Stimulated activated CD4-positive, alpha-beta T cell treated with anti-CD3 and anti-CD28 coated beads, Interleukin-2, amount 100 ng/mL, for 48 hours (primary cell): ENCODE measurements at regions not wholly inside any gene's neighbourhood (a gene's known extent, or its start where the extent isn't known, plus 50 kb on each side); places are given as distances from the start of the nearest gene placed in this dataset.
"Not testable (repeated sequence)": the region's sequence is repeated elsewhere in the genome, so short reads cannot be mapped to it uniquely, and the experiment has no call there.

Experiments used
- DNase-seq, 2 donors: peaks; one replicate each; pipeline ENCODE4 v3.0.0-alpha.2; 2020

DNA sequence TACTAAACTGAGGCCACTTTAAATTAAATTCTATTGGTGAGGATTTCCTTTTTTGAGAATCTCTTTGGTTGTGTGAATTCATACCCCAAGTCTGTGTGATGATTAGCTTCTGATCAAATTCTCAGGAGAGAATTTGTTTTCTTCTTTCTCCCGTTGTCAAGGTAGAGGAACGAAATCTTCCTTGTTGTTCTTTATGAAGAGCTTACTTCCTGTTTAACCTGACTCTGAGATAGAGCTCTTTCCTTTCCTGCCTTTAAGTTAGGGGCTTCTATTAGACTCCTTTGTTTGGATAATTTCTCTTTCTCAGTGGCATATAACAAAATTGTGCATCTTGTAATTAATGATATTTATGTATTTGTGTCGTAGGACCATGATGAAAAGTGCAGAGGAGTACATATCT is 572.1 kb downstream of the REEP3 start:
- no peak for DNase-seq

DNA sequence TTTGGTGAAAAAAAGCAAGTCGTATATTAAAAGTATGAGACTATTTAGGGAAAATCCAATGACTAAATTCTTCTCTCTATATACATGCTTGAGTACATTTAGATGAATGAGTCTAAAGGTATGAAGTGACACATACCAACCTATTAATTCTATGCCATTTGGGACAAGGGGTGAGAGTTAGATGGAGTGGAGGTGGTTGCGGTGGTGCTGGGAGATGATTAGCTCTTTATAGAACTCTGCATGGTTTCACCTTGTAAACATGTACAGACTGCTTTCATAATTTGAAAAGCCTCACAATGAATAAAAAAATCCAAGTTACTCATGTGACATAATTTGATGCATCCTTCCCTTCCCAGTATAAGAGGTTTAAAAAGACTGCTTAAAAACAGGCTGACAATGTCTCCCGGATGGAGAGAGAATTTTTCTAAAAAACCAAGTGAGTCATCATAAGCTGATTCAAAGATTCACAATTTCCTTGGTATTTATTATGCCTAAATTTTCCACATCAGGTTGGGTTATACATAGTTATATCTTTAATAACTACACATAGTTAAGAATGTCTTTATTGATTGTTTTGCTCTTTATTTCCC is 572.8 kb downstream of the REEP3 start:
- no peak for DNase-seq

DNA sequence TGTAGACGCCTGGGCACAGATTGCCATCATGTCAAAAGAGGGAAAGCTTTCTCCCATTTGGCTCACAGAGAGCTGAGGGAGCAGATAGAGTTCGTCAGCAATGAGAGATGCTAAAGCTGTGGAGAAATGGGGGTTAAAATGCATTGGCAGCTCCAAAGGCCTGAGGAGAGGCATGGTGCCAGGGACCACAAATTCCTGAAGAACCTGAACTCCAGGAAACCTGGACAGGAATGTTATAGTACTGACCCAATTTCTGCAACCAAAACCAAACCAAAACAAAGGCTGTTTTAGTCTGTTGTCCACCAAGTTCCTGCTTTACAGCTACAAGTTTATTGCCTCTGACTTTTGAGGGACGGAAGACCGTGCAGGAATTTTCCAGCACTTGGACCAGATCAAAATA is 575.7 kb downstream of the REEP3 start:
- no peak for DNase-seq

DNA sequence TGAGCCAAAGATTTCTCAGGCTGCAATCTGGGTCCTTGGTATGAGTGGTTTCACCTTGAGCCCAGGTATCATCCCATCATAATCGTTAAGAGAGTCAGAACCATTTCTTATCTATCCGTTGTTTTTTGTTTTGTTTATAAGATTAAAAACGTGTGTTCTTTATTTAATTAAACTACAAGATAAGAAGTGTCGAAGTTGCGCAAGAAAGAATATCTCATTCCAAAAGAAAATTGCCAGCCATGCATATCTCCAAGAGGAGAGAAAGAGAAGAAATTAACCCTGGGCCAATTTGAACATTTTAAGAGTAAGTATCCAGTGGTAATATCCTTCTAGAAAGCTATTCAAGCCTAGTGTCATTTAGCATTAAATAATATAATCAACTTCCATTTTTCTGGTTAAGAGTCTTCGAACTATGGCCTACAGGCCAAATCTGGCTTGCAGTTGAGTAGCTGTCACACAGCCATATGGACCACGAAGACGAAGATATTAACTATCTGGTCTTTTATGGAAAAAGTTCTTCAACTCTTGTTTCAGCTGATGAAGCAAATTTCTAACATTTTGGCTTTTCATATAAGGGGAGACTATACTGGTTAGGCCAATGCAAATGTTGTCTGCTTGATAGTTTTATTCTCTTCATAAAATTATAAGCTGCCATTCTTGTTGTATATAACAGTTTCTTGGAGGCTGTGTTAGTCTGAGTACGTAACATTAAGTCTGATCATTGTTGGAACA is 576.4 kb downstream of the REEP3 start:
- DNase-seq = no peak

DNA sequence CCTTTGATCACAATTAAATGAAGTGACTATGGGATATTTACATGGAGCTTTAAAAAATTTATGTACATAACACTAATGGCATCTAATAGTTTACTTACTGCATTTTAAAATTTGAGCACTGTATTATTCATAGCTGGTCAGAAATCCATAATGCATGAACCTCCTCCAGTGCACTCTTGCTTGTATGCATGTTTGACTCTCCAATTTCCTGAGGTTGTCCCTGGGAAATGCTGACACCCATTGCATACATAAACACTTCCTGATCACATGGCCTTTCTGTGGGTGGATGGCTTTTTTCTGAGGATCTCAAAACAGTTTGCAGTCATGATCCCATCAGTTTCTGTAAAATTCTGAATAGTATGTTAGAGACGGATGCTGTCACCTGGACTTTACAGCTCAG is 577.8 kb downstream of the REEP3 start:
- DNase-seq = no peak

DNA sequence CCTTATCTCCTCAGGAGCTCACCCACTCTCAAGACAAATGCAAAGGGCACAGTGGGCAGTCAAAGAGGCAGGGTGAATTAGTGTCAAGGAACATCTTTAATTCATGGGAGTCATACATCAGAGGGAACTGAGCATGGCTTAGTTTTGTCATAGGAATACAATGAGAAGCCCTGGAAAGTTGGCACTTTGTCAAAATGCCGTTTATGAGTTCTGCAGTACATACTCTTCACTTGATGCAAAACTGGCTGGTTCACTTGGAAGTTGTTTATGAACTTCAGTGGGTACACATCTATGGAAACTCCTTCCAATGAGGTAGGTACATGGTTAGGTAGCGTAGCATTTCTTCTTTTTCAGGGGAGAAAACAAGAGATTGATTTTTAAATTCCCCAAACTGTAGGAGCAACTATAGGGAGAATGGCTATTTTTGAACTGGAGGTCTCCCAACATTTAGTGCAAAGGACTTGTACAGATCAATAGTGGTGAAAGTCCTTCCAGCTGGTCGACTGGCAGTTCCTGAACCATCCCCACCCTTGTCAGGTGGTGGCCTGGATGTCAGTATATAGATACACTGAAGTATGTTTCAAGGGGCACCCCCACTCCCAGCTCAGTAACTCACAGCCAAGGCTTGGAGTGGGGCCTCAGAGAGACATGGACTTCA is 580.5 kb downstream of the REEP3 start:
- DNase-seq = no peak

DNA sequence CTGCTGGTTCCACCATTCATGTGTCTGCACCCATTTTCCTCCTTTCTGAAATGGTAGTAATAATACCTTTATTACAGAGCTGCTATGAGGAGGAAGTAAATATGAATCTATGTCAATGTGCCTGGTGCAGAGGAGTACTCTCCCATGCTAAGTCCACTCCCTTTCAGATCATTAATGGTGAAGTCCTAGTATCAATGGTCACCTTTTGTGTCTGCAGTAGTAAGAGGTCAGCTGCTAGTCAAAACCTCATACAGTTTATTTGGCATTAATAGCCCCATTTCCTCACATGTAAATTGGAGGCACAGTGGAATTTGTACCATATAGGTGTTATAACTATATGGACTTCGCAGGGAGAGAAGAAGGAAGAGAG is 581.0 kb downstream of the REEP3 start:
- no peak for DNase-seq

DNA sequence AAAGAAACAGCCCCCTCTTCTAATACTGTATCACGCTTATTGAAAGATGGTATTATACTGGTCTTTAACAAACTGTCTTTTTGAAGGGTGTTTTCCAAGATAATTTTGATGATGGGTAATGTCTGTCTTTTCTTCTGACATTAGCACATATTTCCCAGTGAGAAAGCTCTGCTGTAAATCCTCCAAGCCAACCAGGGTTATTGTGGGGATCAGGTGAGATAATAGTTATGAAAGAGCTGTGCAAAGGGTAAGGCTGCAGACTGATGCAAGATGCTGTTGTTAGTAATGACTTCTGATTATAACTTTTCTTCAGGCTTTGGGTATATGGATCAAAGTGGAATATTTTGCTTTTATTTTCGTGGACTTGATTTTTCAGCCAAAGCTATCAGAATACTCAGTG is 581.7 kb downstream of the REEP3 start:
- no peak for DNase-seq

DNA sequence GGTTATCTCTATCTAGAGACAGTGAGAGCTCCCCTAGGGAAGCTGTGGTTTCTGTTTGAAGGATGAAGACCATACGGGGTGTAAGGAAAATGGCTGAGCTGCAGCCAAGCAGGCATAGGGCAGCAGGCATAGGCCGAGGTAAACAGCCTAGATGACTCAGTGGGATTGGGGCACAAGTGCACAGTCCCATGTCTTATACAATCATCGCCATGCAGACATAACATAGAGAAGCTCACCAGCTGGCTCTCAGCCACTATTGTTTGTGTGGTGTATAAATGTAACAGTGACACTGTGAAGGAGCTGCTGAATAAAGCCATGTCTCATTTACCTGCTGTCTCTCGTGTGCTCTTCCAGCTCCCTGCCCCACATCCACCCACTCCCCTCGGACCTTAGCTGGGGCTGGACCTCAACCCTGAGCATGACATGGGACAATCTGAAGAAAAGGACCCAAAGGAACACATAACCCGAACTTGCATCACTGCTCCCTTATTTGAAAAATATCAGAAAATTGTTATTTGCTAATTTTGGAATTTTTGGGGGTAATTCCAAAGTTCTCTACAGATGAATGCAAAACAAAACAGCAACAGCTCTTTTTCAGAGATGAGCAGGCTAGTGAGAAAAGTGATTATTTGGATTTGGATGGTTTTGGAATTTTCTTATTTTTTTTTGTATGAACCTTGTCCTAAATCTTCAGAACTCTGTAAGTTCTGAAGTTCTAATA is 582.7 kb downstream of the REEP3 start:
- DNase-seq = no peak

DNA sequence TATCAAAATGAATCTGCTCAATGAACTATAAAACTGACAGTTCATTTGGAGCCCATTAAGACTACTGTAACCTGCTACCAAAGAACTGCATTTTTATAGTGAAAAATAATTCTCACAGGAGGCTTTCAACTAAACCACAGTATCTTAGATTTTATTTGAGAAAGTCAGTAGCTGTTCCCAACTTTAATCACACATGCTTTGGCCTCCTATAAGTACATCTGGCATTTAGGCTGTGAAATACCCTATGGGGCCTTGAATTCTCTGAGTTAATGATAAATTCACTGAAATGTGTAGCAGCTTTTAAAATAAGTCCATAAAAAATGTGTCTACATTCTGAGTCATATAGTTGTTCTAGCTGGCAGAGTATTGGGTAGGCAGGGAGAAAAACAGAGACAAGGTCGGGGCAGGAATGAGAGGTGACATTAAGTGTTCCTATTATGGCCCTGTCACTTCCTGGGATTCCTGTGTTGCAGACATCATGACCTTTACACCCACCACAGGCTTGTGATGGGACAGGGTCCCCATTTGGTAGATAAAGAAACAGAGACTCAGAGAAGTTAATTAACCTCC is 588.8 kb downstream of the REEP3 start:
- no peak for DNase-seq

DNA sequence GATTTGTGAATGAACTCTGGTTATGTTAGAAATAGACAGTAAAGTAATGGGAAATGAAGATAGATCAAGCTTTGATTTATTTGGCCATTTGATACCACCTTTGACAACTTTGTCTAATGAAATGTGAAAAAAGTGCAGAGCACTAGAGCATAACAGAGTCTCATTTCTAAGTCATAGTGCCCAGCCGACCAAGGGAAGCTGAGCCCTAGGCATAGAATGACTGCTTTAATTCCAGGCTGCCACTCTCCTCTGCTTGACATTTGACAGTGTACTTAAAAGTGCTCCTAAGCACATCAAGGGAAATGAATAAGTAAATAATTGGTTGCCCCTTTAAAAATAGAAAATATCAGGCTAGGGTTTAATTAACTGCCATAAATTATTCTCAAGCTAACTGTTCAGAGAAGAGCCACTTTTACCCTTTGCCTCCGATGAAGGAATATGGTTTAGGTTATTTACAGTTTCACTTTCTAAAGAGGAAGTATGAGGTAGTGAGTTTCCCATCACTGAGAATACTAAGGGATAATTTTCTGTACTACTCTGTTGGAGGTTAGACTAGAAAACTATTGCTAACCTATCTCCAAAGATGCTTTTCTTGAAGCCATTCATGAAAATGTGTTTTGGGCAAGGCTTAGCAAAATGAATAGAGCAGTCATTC is 591.6 kb downstream of the REEP3 start:
- no peak for DNase-seq

DNA sequence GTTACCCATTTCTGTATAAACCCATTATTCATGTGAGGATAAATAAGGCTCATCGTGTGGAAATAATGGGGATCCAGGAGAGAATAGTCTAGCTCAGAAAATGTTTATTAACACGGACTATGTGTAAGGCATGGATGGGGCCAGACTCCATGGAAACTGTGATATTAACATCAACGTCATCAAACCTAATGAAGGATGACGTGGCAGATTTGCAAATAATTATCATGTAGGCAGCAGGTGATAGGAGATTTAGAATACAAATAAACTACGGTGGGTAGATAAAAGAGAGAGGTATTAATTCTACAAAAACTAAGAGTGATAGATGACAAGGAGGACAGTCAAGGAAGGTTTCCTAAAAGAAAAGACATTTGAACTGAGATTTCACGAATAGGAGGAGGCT is 592.2 kb downstream of the REEP3 start:
- no peak for DNase-seq

DNA sequence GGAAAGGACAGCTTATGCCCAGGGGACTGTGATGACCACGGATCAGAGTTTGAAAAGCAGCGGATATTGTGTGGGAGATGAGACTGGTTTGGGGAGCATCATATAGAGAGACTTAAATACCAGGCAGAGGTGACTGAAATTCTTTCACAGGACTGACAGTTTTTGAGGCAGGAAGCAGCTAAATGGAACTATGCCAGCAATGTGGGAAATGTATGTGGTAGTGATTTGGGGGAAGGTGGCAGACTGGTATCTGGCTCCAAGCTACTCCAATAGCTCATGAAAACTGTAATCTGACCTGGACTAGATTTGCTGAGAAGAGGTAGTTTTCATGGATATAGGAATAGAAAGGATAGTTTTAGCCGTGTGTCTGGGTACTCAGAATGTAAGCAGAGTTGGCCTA is 592.6 kb downstream of the REEP3 start:
- no peak for DNase-seq

DNA sequence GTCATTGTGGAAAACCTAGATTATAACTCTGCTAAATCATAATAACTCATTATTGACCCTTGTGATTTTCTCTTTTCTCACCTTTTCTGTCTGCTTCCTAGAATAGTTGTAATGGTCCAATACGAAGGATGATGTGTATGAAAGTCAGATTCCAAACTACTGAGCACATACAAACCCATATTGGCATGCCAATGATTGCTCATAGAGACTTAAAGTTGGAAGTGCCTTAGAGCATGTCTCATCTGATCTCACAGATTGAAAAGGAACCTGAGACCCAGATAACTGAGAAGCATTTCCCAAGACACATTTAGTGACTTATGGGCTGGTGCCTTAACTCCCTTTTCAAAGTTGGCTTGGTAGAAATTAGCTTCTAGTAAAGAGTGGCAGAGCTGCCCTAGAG is 594.3 kb downstream of the REEP3 start:
- DNase-seq = no peak

DNA sequence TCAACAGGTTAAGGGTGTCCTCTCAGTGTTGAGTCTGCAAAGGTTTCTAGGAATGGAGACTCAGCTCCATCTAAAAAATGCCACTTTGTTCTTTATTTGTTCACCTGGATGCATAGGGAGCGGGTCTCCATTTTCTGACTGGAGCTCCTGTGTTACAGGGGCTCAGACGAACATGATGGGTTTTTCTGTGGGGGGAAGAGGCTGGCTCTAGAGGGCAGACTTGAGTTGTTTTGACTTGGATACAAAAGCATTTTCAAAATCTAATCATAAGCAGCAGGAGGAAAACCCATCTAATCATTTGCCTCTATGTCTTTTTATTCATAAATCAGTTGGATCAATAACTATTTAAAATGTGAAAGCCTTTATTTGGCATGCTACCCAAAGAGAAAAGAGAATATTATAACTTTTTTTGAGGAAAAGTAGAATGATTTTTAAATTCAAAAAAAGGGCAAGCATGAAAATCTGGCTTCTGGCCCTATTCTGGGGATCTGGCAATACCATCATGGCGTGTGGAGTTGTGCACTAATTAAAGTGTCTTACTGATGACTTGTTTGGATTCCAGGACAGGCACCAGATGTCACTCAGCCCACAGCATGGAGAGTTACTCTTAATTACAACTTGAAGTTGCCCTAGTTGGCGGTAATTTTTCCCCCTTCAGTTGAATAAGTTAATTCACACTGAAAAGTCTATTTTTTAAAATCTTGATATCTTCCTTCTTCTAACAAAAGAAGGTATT is 594.9 kb downstream of the REEP3 start:
- DNase-seq = no peak

DNA sequence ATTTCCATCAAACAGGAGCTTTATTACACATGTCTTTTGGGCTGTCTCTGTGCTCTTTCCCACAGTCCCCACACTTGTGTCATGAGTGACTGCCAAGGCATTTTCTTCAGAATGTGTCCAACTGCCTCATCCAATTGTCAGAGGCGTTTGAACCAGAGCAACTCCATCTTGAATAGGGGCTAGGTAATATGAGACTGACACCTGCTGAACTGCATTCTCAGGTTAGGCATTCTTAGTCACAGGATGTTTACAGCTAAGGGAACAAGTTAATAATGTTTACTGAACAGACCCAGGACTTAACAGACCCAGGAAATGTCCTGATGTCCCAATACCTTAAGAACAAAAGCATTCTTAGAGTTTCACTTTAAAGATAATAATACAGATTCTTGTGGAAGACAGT is 595.5 kb downstream of the REEP3 start:
- no peak for DNase-seq

DNA sequence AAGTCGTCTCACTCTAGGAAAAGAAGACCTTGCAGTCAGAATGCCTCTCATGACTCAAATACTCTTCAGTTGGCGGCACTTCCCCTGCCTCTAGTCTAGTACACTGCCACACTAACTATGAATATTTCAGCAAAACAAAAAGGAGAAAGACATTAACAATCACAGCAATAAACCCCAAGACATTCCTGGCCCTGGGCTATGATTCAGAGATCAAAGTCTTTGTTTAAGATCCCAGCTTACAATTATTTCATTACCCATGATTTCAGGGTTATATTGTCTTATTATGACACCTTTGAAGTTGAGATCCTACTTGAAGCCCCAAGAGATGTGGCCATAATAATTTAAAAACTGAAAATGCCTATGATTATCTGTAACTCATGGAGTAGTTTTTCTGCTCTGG is 597.5 kb downstream of the REEP3 start:
- no peak for DNase-seq

DNA sequence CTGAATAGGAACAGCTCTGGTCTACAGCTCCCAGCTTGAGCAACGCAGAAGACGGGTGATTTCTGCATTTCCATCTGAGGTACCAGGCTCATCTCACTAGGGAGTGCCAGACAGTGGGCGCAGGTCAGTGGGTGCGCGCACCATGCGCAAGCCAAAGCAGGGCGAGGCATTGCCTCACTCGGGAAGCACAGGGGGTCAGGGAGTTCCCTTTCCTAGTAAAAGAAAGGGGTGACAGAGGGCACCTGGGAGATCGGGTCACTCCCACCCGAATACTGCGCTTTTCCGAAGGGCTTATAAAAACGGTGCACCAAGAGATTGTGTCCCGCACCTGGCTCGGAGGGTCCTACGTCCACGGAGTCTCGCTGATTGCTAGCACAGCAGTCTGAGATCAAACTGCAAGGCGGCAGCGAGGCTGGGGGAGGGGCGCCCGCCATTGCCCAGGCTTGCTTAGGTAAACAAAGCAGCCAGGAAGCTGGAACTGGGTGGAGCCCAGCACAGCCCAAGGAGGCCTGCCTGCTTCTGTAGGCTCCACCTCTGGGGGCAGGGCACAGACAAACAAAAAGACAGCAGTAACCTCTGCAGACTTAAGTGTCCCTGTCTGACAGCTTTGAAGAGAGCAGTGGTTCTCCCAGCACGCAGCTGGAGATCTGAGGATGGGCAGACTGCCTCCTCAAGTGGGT is 599.2 kb downstream of the REEP3 start:
- not testable (repeated sequence) for DNase-seq

DNA sequence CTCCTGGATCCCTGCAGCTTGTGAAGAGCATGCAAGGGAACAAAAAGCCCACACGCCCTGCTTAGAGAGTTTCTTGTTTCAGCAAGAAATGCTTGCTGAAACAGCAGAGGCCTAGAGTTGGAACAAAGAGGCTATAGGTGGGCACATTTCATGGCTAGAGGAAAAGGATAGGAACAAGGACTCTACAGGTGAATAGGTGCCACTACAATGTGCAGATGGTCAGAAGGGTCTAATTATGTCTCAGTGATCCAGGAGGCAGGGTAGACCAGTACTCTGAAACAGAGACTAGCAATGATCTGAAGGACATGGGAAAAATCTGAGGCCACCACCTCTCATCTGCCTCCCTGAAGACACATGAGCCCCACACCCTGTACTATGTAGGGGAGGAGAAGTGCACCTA is 609.0 kb downstream of the REEP3 start:
- no peak for DNase-seq

DNA sequence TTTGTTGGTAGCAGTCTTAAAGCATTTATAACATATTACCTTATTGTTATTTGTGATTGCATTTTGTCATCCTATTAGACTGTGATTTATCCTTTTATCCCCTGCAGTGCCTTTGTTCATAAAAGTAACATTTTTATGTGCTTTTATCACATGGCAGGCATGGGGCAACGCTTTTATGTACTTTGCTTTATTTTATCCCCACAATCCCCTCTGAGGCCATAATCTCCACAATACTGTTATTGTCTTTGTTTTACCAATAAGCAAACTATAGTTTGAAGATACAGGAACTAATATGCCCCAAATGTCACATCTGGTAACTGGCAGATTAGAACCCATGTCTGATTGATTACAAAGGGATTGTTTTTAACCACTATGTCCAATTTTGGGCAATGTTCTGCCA is 613.5 kb downstream of the REEP3 start:
- no peak for DNase-seq

DNA sequence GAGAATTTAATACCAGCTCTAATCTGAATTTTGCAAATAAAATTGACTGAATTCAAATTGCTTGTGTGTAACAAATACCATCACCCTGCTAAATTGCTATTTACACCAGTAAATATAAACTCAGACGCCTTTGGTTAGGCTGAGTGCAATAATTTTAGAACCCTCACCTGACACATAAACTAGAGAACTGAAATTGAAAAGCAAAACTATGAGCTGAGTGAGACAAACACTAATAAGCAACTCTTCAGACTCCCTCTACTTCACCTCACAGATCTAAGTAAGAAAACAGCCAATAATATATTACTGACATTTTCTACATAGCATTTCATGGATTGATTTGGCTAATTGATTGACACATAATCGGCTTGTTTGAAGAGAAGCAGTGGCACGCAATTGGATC is 621.2 kb downstream of the REEP3 start:
- DNase-seq = no peak

DNA sequence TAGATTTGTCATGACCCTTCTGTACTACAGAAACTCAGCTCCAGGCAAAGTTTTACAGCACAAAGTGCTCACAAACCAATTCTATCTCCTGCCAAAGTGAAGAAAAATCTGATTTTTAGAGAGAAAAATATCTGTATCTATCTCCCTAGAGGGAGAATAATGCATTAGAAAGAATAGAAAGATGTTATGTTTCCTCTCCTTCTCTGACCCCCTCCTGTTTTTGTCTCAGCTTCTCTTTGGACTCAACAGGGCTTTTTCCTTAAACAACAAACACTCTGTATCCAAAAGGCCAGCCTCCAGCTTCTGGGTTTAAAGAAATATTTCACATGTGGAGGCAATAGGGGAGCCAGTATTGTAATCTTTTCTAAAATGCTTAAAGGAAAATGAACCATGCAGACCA is 627.4 kb downstream of the REEP3 start:
- DNase-seq = no peak
